HAP-1 (cell line): ENCODE measurements at regions not wholly inside any gene's neighbourhood (a gene's known extent, or its start where the extent isn't known, plus 50 kb on each side); places are given as distances from the start of the nearest gene placed in this dataset.
"Not testable (repeated sequence)": the region's sequence is repeated elsewhere in the genome, so short reads cannot be mapped to it uniquely, and the experiment has no call there.

Source experiments
- DNase-seq, 2 experiments: peaks; one replicate each; pipeline ENCODE4 v3.0.0-alpha.2; 2016 to 2020; ENCODE audit warnings: low spot score in 2 of 2
- H3K27me3 ChIP-seq: fragments of 250-450 bp; sonication (Bioruptor Pico); 2 replicates; pipeline ENCODE4 v1.5.1; 2020; ENCODE audit warnings: low read depth, mild to moderate bottlenecking, moderate library complexity
- H3K36me3 ChIP-seq: fragments of 250-450 bp; sonication (Bioruptor Pico); replicated peaks from 2 replicates; pipeline ENCODE4 v1.5.1; 2020; ENCODE audit warnings: mild to moderate bottlenecking
- H3K4me1 ChIP-seq: fragments of 250-450 bp; sonication (Bioruptor Pico); 2 replicates; pipeline ENCODE4 v1.5.1; 2020; ENCODE audit warnings: mild to moderate bottlenecking
- H3K4me3 ChIP-seq: fragments of 250-450 bp; sonication (Bioruptor Pico); 2 replicates; pipeline ENCODE4 v1.5.1; 2020; ENCODE audit warnings: mild to moderate bottlenecking, moderate library complexity
- H3K9me3 ChIP-seq: fragments of 250-450 bp; sonication (Bioruptor Pico); 2 replicates; pipeline ENCODE4 v1.5.1; 2020; ENCODE audit warnings: mild to moderate bottlenecking, moderate library complexity
- in situ Hi-C: fragments of 300-500 bp; cut with MboI; formaldehyde crosslinking; loops from 3 replicates; pipeline ENCODE4 v1.14.3; 2020; ENCODE audit warnings: low sequenced_read_pairs, inconsistent platforms, mixed read lengths

DNA sequence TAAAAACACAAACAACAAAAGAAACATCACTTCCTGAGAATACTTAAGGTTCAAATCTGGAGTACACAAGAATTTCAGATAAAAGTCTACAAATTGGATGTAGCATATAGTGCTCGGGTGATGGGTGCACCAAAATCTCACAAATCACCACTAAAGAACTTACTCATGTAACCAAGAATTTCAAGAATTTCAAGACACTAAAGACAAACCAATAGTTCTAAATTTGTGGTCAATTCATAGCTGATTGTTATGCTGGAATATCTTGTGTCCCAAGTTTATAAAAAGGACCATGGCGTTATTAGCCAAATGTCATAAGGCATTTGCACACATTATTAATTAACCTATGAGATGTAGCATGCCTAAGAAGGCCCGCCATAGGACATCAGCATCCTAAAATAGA lies 1204.1 kb upstream of the AUTS2 start:
- in situ Hi-C loops = no loop called here
- no peak for DNase-seq

GRCh38 chr7:68399991-68400590 lies 1198.2 kb upstream of the AUTS2 start:
- H3K27me3 ChIP-seq = no peaks in the 10 kb centered on the region
- H3K9me3 ChIP-seq = no peaks in the 10 kb centered on the region
- no peaks in the 10 kb centered on the region for H3K36me3 ChIP-seq
- H3K4me1 ChIP-seq = no peaks in the 10 kb centered on the region
- no peak overlapping the region for H3K4me3 ChIP-seq
- in situ Hi-C loops = no loop called here
- DNase-seq = no peak

More for the DNA sequence above, 1204.1 kb upstream of the AUTS2 start:
- Histone ChIP-seq H3K4me3 (no peak overlapping the region), H3K36me3 (no peaks in the 10 kb centered on the region), H3K4me1 (no peaks in the 10 kb centered on the region), H3K27me3 (no peaks in the 10 kb centered on the region), H3K9me3 (no peaks in the 10 kb centered on the region)

DNA sequence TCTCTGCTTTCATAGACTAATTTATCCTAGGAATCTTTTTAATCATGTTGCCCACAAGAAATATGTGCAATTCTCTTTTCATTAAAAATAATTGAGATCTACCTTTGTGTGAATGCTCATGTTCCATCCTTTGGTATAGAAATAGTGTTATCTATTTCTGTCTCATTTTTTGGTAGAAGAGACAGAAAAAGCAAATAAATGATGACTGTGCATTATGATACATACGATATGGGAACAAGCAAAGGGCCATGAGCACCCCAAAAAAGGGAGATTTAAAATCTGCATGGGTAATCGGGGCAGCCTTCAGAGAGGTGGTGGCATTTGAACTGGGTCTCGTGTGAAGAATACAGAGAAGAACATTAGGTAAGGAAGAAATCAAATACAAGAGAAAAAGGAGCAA lies 1197.5 kb upstream of the AUTS2 start:
- no peaks in the 10 kb centered on the region for H3K4me1 ChIP-seq
- H3K4me3 ChIP-seq = no peak overlapping the region
- in situ Hi-C loops = no loop called here
- H3K36me3 ChIP-seq = no peaks in the 10 kb centered on the region
- DNase-seq = no peak
- no peaks in the 10 kb centered on the region for H3K9me3 ChIP-seq
- H3K27me3 ChIP-seq = no peaks in the 10 kb centered on the region

- H3K4me3 ChIP-seq = no peak overlapping the region
- H3K9me3 ChIP-seq = no peaks in the 10 kb centered on the region
- H3K27me3 ChIP-seq = no peaks in the 10 kb centered on the region
- H3K36me3 ChIP-seq = no peaks in the 10 kb centered on the region
- DNase-seq = no peak
- H3K4me1 ChIP-seq = no peaks in the 10 kb centered on the region
- in situ Hi-C loops = no loop called here
Measured at GRCh38 chr7:68401313-68401712, 1197.0 kb upstream of the AUTS2 start.

- no peak for DNase-seq
- no peaks in the 10 kb centered on the region for H3K36me3 ChIP-seq
- no peak overlapping the region for H3K4me3 ChIP-seq
- no peaks in the 10 kb centered on the region for H3K9me3 ChIP-seq
- in situ Hi-C loops = no loop called here
- H3K27me3 ChIP-seq = no peaks in the 10 kb centered on the region
- no peaks in the 10 kb centered on the region for H3K4me1 ChIP-seq
Measured at GRCh38 chr7:68406480-68406879, 1191.8 kb upstream of the AUTS2 start.

DNA sequence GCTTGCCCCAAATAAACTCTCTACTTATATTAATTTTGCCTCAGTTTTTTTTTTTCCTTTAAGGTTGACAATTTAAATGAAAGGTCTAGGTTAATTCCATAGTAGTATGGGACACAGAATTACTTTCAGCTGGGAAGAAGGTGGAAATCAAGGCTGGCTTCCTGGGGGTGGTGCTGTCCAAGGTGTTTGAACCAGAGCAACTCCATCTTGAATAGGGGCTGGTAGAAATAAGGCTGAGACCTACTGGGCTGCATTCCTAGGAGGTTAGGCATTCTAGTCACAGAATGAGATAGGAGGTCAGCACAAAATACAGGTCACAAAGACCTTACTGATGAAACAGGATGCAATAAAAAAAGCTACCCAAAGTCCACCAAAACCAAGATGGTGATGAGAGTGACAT lies 1190.8 kb upstream of the AUTS2 start:
- in situ Hi-C loops = no loop called here
- H3K4me1 ChIP-seq = no peaks in the 10 kb centered on the region
- H3K4me3 ChIP-seq = no peak overlapping the region
- H3K27me3 ChIP-seq = no peaks in the 10 kb centered on the region
- H3K36me3 ChIP-seq = no peaks in the 10 kb centered on the region
- no peak for DNase-seq
- H3K9me3 ChIP-seq = no peaks in the 10 kb centered on the region

- Histone ChIP-seq H3K27me3 (no peaks in the 10 kb centered on the region), H3K4me1 (no peaks in the 10 kb centered on the region), H3K36me3 (no peaks in the 10 kb centered on the region), H3K9me3 (no peaks in the 10 kb centered on the region), H3K4me3 (no peak overlapping the region)
- in situ Hi-C loops = no loop called here
- no peak for DNase-seq
Measured at GRCh38 chr7:68408873-68409272, 1189.4 kb upstream of the AUTS2 start.

DNA sequence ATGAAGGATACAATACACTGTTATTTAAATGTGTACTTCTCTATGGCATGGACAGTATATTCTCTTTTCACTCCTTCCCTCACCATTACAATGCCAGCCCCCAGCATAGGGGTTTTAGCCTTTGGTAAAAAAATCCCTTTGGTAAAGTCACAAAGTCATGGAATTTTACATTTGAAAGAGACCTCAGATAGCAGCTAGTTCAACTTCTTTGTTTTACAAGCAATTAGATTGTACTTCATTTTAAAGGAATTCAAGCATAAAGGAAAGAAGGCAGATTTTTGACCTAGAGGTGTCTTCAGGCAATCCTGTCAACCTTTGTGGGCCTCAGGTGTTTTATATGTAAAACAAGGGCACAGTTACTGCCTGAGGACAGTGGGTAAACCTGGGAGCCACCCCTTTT lies 1188.4 kb upstream of the AUTS2 start:
- Histone ChIP-seq H3K36me3 (no peaks in the 10 kb centered on the region), H3K27me3 (no peaks in the 10 kb centered on the region), H3K4me1 (no peaks in the 10 kb centered on the region), H3K9me3 (no peaks in the 10 kb centered on the region), H3K4me3 (no peak overlapping the region)
- DNase-seq = no peak
- in situ Hi-C loops = no loop called here

DNA sequence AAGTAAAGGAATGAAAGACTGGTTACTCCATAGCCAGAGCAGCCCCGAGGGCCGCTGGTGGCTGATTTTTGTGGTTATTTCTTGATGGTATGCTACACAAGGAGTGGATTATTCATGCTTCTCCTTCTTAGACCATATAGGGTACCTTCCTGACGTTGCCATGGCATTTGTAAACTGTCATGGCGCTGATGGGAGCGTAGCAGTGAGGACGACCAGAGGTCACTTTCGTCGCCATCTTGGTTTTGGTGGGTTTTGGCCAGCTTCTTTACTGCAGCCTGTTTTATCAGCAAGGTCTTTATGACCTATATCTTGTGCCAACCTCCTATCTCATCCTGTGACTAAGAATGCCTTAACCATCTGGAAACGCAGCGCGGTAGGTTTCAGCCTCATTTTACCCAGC lies 1187.6 kb upstream of the AUTS2 start:
- H3K27me3 ChIP-seq, in situ Hi-C loops, H3K4me3 ChIP-seq: not testable (repeated sequence)

GRCh38 chr7:68411742-68412141 lies 1186.5 kb upstream of the AUTS2 start:
- H3K36me3 ChIP-seq = no peaks in the 10 kb centered on the region
- no peak for DNase-seq
- no peaks in the 10 kb centered on the region for H3K9me3 ChIP-seq
- no peaks in the 10 kb centered on the region for H3K4me1 ChIP-seq
- in situ Hi-C loops = no loop called here
- no peak overlapping the region for H3K4me3 ChIP-seq
- H3K27me3 ChIP-seq = no peaks in the 10 kb centered on the region

More for the DNA sequence above, 1187.6 kb upstream of the AUTS2 start:
- not testable (repeated sequence) for DNase-seq, H3K36me3 ChIP-seq, H3K4me1 ChIP-seq, H3K9me3 ChIP-seq

DNA sequence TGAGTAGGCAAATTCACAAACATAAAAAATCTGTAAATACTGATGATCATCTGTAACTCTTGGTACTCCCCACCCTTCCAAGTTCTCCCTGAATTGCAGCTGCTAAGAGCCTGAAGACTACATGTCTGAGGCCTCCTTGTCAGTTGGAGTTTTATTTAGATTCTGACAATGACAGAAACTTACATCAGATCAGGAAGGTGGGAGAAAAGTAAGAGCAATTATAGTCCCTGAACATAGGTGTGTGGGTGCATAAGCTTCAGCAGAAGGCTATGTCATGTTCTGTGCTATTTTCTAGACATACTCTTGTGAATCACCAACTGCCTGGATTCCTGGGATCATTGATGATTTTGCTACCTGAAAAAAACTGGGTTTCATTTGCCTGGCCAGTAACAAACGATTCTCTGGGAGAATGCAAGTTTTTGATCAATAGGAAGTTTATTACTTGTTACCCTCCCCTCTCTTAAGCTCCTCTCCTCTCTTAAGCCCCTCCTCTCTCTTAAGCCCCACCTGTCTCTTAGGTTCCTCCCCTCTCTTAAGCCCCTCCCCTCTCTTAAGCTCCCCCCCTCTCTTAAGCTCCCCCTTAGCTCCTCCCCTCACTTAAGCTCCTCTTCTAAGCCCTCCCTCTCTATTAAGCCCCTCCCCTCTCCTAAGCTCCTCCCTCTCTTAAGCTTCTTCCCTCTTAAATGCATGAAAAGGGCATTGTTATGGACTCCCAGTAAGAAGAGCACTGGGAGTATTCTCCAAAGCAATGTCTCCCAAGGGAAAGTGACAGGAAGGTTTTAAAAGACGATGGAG lies 1183.4 kb upstream of the AUTS2 start:
- H3K4me1 ChIP-seq = no peaks in the 10 kb centered on the region
- in situ Hi-C loops = no loop called here
- no peaks in the 10 kb centered on the region for H3K27me3 ChIP-seq
- no peak overlapping the region for H3K4me3 ChIP-seq
- H3K9me3 ChIP-seq = no peaks in the 10 kb centered on the region
- H3K36me3 ChIP-seq = no peaks in the 10 kb centered on the region
- no peak for DNase-seq

GRCh38 chr7:68417002-68417401 lies 1181.3 kb upstream of the AUTS2 start:
- no peak for DNase-seq
- H3K27me3 ChIP-seq = no peaks in the 10 kb centered on the region
- no peaks in the 10 kb centered on the region for H3K9me3 ChIP-seq
- in situ Hi-C loops = no loop called here
- H3K4me1 ChIP-seq = no peaks in the 10 kb centered on the region
- no peak overlapping the region for H3K4me3 ChIP-seq
- H3K36me3 ChIP-seq = no peaks in the 10 kb centered on the region

DNA sequence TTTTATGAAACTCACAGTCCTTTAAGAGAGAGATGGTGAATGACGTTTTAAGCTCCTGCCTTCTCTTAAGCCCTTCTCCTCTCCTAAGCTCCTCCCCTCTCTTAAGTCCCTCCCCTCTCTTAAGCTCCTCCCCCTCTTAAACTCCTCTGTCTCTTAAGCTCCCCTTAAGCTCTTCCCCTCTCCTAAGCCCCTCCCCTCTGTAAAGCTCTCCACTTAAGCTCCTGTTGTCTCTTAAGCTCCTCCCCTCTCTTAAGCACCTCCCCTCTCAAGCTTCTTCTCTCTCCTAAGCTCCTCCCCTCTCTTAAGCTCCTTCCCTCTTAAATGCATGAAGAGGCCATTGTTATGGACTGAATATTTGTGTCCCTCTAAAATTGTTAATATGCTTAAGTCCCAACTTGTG lies 1180.6 kb upstream of the AUTS2 start:
- H3K4me1 ChIP-seq = no peaks in the 10 kb centered on the region
- no peak for DNase-seq
- in situ Hi-C loops = no loop called here
- H3K36me3 ChIP-seq = no peaks in the 10 kb centered on the region
- H3K4me3 ChIP-seq = no peak overlapping the region
- H3K9me3 ChIP-seq = no peaks in the 10 kb centered on the region
- H3K27me3 ChIP-seq = no peaks in the 10 kb centered on the region

- in situ Hi-C loops = no loop called here
- Histone ChIP-seq H3K36me3 (no peaks in the 10 kb centered on the region), H3K4me3 (no peak overlapping the region), H3K4me1 (no peaks in the 10 kb centered on the region), H3K9me3 (no peaks in the 10 kb centered on the region), H3K27me3 (no peaks in the 10 kb centered on the region)
- DNase-seq = no peak
Measured at GRCh38 chr7:68420342-68421192, 1177.7 kb upstream of the AUTS2 start.
